GM04504 (cell line): ENCODE measurements at regions not wholly inside any gene's neighbourhood (a gene's known extent, or its start where the extent isn't known, plus 50 kb on each side); places are given as distances from the start of the nearest gene placed in this dataset.

Experiments used
- DNase-seq: peaks from one replicate; pipeline ENCODE4 v3.0.0-alpha.2; 2012; ENCODE audit warnings: low read depth

DNA sequence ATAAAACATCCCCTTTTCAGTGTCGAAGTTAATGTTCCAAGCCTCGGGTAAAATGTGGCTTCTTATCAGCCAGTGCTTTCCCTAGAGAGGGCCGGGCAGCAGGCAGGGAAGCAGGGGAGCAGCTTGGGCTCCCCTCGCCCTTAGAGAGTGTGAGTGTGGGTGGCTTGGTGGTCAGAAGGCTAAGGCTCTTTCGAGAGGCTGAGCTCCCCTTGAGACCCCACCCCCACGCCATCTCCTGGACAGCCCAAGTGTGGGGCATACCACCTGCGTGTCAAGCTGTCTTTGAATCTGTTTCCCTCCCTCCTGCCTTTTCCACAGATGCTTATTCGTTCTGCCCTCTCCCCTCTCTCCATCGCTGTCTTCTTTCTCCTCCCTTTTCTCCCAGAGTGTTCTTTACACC lies 95.1 kb upstream of the FOXP4 start:
- no peak for DNase-seq

DNA sequence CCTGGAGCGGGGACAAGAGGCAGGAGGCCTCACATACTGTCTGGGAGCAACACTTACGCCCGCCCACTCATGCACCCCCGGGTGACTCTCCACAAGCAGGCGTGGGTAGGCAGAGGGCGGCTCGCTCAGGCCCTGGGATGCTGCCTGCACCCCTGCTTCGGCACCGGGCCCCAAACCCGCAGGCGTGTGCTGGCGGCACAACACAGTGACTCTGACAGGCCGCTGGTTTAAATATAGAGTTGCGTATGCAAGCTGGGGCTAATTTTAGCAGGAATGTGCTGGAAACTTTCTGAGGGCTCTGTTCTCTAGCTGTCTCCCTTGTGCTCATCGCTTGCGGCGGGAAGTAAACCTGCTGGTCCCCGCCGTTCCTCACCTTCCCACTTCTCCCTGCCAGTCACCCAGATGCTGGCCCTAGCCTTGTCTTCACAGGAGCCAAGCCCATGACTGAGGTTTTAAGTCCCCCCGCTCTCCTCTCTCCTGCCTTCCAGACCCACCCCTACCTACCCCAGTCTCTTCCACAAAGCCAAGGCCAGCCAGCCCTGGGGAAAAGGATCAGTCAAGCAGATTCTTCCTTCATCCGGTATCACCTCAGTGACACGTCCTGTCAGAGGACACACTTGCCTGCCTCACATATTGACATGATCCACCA lies 94.5 kb upstream of the FOXP4 start:
- no peak for DNase-seq

DNA sequence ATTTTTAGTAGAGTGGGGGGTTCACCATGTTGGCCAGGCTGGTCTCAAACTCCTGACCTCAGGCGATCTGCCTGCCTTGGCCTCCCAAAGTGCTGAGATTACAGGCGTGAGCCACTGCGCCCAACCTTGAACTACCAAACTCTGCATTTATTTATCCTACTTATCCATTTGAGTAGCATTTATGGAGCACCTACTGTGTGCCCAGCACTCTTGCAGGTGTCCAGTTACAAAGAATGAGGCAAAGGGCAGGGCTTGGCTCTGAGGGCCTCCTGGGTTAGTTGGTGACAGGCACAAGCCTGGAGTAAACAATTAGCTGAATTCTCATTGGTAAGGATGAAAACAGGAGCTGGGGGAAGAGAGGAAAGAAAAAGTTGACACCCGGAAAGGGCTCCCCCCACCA lies 93.4 kb upstream of the FOXP4 start:
- no peak for DNase-seq

DNA sequence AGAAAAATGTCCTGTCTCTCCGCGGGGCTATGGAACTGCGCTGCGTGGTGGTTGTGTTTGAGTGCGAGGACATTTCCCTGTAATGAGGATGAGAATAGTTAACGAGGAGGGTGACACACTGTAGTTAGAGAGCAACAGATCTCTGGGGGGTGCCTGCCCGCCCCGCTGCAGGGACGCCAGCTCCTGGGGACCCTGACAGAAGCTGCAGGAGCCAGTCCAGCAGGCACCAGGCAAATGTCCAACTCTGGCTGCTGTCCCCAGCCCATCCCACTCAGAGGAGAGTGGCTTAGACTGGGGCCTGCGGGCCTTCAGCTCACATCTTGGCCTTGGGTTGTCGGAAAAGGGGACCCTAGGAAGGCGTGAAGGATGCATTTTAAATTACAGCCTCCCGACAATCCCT lies 92.9 kb upstream of the FOXP4 start:
- DNase-seq: no peak

DNA sequence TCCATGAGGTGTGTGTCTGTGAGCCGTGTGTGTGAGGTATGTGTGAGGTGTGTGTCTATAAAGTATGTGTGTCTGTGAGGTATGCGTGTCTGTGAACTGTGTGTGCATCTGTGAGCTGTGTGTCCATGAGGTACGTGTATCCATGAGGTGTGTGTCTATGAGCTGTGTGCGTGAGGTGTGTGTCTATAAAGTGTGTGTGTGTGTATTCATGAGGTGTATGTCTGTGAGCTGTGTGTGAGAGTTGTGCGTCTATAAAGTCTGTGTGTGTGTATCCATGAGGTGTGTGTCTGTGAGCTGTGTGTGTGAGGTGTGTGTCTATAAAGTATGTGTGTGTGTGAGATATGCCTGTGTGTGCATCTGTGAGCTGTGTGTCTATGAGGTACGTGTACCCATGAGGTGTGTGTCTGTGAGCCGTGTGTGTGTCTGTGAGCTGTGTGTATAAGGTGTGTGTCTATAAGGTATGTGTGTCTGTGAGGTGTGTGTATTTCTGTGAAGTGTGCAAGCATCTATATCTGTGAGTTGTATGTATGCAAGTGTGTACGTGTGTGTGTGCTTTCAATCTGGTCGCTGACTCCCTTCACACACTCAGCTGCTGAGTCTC lies 91.9 kb upstream of the FOXP4 start:
- DNase-seq: no peak

DNA sequence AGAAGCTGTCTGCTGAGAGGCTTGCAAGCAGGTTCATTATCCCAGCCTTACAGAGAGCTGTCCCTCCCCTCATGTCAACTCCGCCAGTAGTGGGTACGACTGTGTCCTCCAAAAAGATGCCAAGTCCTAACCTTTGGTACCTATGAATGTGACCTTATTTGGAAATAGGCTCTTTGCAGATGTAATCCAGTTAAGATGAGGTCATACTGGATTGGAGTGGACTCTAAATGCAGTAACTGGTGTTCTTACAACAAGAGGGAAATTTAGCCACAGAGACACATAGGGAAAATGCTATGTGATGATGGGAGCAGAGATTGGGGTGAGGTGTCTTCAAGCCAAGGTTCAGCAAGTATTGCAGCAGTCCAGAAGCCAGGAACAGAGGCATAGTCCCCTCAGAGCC lies 90.8 kb upstream of the FOXP4 start:
- DNase-seq: no peak

DNA sequence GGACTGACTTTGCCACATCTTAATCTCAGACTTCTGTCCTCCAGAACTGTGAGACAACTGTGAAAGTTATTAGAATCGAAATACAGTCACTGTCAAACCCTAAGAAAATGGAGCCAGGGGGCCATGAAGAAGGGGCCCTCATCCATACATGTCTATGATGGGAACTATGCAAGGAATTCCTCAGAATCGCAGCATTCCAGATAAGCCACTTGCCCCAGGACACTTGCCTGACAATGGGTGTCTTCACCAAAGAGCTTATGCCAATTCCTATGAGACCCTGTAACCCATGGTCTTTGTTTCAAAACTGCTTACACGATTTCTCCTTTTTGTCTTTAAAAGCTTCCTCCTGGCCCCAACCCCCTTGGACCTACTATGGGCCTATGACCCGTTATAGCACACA lies 90.4 kb upstream of the FOXP4 start:
- DNase-seq: no peak

DNA sequence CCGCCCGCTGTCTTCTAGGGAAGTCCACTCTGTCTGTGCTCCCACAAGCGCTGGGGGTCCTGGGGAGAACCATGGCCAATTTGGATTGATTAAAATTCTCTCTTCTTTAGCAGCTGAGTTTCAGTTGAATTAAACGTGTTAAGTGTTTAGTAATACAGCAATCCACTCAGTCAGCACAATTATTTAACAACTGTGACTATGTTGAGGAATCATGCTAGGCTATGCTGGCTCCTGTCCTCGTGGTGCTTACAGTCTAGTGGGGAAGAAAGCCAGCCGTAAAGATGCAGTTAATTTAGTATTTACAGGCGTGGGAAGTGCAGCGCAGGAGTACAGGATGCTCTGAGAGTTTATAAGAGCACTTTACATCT lies 88.9 kb upstream of the FOXP4 start:
- DNase-seq: no peak

DNA sequence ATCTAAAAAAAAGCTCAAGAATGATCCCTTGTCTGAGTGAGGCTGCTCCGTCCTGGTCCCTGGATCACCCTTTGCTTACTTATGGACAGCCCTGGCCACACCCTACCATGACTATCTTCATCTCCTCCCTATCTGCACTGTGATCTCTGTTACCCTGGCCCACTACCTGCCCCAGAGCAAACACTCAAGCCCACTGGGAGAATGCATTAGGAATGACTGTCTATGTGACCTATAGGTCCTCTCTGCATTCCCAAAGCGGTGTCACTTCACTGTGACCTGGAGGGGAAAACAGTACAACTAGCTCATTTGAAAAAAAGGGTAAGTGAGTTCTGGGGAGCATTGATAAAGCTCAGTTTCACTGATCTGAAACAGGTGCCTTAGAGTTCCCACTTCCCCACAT lies 86.4 kb upstream of the FOXP4 start:
- DNase-seq: no peak

DNA sequence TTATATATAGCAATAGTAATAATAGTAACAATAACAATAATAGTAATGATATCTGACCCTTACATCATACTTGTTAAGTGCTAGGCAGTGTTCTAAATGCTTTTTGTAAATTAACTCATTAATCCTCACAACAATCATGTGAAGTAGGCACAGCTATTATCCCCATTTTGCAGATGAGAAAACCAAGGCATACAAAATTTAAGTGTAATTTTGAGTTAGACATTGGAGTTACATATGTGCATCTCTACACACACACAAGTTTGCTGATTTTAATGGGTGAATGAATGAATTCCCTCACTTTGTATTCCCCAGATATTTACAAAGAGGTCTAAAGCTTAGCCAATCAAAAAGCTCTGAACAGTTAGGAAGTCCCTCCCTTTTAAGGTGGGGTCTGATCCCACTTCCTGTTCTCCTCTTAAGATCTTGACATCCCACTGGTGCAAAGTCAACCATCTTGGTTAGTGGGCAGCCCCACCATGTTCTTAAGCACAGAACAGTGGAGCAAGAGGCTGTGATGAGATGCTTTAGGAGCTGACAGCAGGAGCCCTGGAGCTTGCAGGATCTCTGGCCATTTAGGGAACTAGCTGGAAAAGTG lies 85.3 kb upstream of the FOXP4 start:
- no peak for DNase-seq

DNA sequence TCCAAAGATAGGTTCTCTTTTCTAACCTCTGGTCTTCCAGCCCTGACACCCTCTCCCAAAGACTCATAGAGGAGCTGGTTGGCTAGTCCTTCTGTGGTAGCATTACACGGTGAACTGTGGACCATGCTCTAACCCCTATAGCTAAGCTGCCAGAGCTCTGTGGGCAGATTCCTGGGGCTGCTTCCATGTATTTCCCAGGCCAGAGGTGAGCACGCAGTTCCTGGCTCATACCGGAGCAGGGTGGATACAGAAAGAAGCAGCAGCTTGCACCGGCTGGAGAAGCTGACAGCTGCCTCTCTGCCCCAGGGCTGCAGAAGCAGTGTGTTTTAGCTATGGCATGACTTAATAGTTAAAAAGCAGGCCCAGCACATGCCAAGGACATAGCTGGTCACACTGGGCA lies 84.1 kb upstream of the FOXP4 start:
- DNase-seq: no peak

DNA sequence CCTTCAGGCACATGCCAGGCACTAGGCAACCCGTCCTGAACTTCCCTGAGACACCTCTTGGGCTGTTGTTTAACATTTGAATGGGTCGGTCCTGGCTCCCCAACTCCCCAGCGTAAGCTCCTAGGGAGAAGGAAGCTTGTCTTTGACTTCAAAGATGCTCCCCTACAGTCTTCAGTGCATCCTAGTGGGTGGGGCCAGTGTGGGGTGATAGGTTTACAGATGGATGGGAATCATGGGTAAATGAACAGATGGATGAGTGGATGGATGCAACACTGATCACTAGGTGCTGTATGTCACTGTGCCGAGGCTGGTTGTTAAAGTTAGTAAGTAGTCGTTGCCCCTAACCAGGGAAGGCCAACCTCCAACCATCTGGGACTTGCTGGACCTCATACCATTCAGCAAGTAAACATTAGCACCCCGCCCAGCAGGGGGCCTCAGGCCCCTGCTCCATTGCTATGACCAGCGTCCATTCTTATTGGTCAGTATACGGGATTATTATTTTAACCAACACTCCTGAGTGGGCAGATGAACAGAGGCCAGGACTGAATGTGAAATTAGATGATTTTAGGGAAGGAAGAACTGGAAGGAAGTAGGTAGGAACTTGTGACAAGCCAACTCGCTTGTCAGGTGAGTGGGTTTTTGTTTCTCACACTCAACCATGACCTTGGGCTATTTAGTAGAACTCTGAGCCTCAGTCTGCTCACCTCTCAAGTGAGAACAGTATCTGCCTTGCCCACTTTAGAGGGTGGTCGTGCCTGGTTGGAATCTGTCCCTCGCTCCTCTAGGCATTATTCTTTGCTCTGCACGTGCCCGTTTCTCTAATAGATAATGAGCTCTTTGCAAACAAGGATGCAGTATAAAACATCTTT lies 82.9 kb upstream of the FOXP4 start:
- peak; percentile 25 for DNase-seq

DNA sequence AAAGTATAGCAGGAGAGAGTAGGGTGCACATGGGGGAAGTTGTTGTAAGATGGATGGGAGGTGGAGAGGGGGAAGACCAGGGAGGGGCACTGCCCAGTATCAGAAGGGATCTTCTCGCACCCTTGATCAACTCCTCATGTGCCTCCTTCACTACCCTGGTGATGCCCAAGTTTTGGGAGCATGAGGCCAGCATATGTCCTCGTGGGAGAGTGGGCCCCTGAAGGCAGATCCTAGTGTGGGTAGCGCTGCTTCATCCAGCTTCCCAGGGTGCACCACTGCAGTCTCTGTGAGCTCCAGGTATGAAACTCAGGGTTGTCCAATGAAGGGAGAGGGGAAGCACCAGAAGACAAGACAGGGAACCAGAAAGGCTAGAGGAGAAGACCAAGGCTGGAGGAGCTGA lies 82.2 kb upstream of the FOXP4 start:
- no peak for DNase-seq

DNA sequence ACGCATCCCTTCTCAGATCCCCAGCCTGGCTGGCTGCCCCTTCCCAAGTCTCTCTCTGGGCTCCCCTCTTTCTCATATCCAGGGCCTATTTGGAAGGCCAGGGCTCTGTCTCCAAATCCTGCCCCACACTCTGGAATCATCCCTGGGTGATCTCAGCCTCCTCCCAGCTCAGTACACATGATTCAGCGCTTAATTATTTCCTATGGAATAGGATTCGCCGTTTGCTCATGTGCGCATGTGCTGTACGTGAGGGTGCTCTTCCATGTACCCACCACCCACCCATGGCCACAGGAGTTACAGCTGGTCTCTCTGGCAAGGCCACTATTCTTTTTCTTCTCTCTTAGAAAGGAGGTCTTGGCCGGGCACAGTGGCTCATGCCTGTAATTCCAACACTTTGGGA lies 81.7 kb upstream of the FOXP4 start:
- no peak for DNase-seq

DNA sequence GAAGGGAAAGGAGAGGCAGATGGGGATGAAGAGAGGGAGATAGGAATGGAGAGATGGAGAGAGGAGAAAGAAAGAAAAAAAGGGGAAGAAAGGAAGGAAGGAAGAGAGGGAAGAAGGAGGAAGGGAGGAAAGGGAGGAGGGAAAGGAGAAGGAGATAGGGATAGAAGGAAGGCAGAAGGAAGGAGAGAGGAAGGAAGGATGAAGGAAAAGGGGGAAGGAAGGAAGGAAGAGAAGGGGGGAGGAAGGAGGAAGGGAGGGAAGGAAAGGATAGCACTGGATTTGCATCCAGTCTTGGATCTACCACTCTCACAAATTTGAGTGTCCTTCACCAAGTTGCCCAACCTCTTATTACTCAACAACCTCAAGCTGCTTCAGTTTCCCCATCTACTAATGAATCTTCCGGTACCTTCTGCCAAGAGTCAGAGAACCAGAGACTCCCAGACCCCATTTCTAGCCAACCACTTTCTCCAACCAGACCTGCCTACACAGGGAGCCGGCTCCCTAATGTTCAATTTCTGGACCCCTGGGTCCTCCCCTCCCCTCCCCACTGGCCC lies 79.7 kb upstream of the FOXP4 start:
- DNase-seq: no peak

DNA sequence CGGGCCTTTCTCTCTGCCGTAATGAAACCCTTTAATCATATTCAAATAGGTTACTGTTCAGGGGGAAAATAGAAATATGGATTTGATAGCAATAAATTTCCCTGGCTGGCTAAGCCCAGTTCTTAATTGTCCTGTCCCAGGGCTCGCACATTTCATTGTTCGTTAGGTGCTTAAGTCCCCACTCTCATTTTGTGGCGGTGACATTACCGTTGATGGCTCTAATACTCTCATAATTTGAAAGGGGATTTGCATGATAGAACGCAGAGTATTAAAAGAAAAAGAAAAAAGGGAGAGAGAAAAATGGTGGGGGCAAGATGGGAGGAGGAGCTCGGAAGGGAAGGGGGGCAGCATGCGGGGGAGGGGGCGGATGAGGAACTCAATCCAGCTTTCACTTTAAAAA lies 79.1 kb upstream of the FOXP4 start:
- DNase-seq: no peak

DNA sequence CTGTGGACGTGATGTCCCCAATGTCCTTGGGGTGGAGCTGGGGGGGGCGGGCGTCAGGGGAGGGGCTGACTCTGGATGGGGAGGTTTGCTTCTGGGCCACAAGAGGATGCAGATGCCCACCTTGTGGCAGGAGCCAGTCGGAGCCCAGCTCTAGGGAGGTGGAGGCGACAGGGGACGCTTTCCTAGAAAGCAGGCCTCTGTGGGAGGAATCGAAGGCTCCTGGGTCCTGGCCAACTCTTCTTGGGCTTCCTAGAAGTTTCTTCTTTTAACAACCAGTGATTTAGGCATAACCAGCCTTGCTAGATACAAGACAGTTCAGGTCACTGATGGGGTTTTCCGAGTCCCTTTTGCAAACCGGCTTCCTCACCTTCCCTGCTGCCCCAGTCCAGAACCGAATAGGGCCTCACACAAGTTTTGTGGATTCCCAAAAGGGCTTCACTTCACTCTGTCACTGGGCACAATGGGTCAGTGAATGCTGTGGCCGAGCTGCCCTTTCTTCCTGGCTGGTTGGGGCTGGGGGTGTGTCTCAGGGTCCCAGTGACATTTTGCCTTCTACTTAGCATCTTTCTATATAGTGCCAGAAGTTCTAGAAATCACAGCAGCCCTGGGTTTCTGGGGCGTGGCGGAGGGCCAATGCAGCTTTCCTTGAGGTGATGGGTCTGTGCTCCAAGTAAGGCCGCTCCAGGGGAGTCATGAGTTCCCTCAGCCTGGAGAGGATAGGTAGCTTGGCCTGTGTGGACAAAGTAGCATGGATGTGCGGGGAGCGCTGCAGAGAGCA lies 78.4 kb upstream of the FOXP4 start:
- DNase-seq: no peak

DNA sequence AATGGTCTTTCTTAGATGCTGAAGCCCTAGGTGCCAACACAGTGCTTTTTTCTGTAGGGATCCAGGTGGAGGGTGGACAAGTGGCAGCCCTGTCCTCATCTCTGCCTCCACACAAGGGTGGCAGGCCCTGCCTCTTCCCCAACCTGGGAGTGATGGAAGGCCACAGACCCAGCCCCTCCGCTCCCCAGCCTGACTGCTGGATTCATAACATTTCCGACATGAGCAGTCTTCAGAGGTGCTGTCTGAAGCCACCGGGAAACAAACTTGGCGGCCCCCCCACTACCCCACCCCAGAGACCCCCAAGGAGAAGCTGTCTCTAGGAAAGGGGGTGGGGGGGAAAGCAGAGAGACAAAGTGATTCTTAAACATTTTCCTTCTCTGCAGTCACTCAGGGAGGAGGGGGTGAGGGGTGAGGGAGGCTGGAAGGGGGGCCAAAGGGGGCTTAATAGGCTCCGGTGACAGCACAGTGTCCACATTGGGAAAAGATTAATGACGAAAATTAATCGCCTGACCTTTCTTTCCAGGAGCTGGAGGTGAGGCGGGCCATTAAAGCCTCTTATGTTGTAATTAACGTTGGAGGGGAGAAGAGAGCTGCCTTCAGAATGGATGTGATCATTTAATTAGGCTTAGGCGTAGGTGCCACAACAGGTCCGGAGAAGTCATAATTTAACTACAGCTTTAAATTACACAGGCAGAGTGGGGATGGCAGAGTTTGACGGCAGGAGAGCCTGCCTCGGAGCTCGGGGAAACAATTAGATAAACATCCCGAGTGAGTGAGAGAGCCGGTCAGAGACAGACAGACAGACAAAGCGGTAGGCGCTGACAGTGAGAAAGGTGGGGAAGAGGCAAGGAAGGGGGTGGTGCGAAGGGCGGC lies 76.8 kb upstream of the FOXP4 start:
- no peak for DNase-seq

DNA sequence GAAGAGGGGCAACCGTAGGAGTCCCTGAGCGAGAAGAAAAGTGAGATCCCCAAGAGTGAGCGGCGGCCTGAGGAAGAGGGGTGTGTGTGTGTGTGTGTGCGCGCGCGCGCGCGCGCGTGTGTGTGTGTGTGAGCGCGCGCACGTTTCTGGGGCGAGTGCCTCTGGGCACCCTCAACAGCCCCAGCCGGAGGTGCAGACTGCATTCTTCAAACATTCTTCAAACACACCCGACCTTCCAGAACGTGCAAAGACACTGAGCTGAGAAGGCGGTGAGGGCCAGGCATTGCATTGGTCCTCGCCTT lies 76.2 kb upstream of the FOXP4 start:
- DNase-seq: no peak

DNA sequence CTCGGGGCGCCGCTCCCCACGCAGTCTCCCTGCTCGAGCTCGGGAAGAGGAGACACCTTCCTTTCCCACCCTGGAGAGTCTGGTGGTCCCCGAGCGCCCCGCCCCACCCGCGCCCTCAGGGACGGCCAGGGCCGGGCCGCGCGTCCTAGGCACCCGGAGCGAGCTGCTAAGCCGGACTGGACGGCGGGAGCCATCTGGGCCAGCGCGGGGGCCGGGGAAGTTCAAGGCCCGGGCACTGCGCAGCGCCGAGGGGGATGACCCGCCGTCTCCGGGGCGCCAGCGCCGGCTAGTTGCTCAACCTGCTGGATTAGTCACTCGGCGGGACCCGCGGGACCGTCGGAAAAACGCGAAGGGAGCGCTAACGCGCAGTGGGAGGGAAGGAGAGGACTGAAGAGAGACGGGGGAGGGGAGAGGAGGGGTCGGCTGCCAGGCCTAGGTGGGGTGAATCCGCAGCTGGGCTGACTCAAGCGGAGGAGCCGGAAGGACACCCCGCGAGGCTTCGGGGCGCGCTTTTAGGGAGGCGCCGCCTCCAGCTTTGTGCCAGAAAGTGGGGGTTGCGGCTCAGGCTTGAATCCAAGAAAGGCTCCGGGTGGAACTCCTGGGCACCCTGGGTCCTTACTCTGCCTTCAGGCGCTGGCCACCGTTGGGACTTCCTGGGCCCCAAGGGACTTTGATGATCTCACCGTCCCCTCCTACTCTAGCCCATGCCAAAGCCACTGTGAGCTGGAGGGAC lies 75.7 kb upstream of the FOXP4 start:
- no peak for DNase-seq
